Stimulated activated CD8-positive, alpha-beta memory T cell treated with anti-CD3 and anti-CD28 coated beads, Interleukin-4, amount 100 ng/mL, for 4 hours (primary cell): ENCODE measurements at regions not wholly inside any gene's neighbourhood (a gene's known extent, or its start where the extent isn't known, plus 50 kb on each side); places are given as distances from the start of the nearest gene placed in this dataset.

Source experiments
- DNase-seq, 2 donors: peaks; one replicate each; pipeline ENCODE4 v3.0.0-alpha.2; 2020; ENCODE audit warnings: low read depth in 2 of 2, low spot score in 1 of 2

DNA sequence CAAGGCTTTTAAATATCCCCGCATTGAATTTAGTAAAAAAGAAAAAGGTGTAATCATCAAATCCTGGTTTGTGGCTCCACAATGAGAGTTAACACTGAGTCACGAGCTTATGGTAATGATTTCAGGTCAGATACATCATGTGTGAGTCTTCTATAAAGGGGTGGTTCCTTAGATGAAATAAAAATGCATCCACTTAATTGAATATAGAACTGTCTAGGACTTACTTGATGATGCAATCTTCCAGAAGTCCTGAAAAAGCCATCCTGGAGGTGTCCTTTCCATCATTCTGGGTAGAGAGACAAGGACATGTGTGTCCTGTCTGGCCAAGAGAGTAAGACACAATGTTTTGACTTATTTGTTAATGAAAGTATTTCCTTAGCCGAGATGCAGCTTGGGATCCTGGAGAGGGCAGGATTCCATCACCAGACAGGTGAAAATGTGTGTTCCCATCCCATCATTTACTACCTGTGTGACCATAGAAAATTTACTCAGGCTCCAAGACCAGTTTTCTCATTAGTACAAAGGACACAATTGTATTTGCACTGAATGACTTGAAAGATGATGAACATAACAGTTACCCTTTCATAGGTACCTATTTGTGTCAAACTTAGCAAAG, 1539.8 kb upstream of the PIK3C3 start:
- no peak for DNase-seq

DNA sequence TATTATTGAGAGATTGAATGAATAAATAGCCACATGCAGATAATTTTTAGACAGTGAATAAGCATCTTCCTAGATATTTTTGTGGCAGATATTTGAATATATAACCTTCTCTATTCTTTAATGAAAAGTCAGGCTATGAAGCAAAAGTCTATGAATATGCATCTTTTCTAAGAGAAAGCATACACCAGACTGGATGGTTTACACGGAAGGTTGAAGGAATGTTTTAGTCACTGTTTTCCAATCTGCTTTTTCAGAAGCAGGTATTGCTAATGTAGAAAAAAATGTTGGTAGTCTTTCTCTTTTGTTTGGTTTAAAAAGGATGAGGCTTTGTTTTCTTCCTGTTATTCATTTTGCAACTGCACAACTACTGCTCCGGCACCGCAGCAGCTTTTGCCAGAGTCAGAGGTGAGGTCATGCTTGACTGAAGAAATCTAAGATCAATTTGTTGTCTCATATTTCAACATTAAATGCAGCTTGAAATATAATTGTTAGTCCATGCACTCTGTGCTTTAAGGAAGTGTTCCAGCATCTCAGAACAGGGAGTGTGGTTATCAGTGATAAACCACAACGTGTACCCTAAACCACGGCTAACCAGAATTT, 1540.8 kb upstream of the PIK3C3 start:
- DNase-seq = no peak

DNA sequence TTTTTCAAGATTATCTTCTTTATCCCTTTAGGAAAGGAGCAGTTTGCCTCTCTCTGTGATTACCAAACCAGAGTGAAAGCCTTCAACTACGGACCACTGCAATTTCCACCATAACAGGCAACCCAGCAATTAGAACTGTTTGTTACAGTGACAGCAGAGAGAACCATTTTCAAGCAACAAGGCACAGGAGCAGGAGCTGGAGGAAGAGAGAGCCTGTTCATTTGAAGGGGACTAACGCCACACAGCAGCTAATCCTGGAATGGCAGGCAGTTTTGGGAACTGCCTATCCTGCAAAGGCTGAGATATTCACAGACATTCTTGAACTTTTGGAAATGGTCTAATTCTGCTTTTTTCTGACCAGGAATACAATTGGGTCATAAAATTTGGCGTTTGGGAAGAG, 1541.9 kb upstream of the PIK3C3 start:
- DNase-seq = no peak

DNA sequence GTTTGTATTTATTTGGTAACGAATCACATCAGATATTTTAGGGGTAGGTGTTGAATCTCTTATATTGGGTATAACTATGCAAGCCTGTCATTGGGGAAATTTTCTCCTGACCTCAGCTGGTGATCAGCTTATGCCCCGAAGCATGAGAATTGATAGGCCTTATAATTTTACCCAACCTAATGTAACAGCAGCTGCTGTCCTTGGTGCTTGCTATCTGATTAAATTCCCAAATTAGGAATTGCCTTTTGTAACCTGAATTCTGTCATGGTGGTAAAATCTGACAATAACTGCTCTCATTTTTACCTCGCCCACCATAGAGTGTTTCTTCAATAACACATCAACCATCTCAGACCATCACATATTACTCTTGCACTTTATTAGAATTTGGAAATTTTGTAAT, 1542.6 kb upstream of the PIK3C3 start:
- DNase-seq = no peak

DNA sequence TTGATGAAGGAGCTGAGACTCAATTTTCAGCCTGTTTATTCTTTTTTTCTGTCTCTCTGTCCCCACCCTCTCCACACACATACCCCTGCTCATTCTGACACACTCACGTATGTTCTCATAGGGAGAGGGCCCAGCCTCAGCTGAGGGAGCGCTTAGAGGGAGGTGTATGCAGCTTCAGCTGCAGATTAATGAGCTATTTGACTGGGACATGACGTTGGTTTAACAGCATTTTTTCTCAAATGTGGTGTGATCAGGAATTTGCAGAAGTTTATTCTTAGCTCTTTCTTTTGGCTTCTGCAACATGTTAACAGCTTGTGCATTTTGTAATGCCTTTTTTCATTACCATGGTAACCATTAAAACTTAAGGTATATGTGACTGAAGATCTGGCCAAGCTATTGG, 1547.1 kb upstream of the PIK3C3 start:
- DNase-seq = no peak

DNA sequence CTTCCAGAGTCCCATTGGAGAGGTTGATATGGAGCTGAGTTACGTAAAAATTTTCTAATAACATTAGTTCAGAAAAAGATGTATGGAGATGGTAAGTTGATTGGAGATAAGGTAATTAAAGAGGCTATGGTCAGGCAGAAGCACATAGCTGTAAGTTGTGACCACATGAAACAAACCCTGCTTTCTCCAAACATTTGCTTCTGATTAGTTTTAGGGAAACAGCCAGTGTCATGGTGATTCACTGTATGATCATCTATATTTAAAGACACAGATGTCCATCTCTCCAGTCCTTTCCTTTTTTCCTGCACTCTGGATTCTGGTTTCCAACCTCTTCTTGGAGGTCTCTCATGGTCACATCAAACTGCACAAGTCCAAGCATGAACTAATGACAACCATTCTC, 1550.8 kb upstream of the PIK3C3 start:
- no peak for DNase-seq

DNA sequence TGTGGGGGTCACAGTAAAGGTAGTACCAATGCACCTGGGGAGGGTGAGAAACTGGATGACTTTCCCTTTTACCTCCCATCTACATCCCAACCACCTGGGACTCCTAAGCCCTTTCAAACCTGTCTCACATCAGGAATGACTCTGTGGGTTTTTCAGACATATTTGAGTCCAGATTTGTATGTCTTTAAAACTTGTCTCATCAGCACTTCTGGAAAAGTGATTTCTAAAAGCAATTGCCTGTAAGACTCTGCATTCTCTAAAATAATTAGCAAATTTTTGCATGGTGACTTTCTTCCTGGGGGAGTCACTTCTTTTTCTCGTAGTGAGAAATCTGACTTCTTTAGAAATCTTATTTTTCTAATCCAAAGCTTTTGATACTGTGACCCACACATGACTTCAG, 1553.0 kb upstream of the PIK3C3 start:
- DNase-seq = no peak

DNA sequence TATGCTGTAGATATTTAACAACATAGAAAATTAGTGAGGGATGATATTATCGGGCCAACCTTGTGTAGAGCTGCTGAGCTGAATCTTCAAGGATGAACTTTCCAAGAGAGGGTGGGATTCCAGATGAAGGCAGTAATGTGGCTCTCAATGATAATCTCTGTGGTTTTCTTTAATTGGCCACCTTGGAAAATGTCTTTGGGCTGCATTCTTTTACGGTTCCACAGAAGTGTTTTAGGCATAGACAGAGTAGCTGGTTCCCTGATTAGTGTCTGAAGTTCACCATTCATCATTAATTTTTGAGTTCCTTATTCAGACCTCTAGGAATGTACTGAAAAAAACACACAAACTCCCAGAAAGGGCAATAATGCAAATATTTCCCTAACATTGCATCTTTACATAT, 1566.9 kb upstream of the PIK3C3 start:
- DNase-seq = no peak

DNA sequence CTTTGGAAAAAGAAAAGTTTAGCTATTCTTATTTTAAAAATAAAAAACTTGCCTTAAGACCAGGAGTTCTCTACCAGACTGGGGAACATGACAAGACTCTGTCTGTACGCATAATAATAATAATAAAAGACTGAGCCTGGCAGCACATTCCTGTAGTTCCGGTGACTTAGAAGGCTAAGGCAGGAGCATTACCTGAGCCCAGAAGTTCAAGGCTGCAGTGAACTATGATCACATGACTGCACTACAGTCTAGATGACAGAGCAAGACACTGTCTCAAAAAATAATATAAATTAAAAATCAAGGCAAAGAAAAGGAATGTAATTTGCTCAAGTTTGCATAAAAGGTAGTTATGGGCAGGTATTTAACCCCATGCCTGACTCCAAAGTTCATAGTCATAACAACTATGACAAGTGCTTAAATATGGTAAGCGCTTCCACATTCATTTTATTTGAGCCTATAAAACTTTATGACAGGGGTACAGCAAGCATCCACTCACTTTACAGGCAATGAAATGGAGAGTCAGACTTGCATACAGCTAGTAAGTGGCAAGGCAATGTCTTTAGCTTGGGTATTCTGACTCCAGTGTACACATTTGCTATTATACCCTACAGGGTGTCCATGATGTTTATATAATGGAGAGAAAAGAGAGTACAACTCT, 1567.8 kb upstream of the PIK3C3 start:
- no peak for DNase-seq

DNA sequence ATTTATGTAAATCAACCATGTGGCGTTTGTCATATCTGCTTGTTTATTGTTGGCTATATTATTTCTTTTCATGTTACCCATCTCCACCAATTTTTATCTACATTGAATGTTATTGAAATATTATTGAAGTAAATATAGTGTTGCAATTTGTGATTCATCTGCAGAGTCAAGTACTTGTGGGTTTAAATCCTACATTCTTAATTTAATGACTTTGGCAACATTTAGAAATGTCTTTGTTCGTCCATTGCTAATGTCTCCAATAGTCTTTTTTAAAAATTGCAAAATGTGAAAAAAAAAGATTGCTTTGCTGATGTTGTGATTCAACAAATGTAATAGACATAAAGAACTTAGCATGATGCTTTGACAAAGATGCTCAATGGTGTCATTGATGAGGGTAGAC, 1572.8 kb upstream of the PIK3C3 start:
- no peak for DNase-seq

DNA sequence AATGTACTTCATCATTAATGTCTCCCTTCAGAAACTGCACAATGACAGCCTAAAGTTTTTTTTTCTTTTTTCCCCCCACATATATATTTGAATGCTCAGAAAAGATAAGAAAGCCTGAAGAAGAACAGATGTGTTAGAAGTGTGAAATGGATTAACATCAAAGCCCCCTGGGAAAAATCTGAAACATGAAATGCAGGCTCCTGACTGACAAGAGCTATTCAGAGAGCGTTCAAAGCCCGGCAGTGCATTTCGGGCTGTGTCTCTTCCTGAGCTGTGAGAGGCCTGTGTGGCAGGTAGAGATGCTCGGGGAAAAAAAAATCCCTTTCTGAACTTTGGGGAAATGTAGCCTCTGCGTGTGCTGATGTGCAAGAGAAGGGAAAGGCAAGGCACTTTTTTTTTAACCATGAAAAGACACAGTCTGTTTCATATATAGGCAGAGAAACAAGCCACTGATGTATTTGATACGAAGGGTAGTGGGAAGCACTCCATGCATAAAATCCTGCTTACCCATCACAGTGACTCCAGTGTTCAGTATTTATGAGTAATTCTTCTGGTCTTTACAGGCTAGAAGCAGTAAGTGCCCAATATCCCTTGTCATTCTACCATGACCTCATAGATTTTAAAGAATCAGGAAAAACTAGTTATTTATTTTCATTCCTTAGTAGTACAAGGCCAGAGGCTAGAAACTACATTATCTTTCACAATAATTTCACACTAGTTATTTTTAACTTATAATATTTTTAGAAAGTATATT, 1574.2 kb upstream of the PIK3C3 start:
- DNase-seq = no peak

DNA sequence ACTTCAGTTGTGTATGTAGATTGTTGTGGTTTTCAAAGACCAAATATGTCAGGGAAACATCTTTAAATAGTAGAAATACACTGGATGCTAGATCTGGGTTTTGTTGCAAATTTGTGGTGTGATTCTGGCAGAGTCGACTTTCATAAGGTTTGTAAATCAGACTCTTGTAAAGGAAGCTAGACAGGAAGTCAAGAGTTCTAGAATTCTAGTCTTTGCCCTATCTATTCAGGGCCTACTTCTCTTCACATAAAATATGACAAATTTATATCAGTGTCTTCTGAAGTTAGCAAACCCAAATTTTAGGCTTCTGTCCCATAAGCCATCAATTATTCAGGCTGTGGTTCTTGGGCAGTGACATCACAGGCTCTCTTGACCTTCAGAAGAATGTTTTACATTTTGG, 1579.2 kb upstream of the PIK3C3 start:
- no peak for DNase-seq

DNA sequence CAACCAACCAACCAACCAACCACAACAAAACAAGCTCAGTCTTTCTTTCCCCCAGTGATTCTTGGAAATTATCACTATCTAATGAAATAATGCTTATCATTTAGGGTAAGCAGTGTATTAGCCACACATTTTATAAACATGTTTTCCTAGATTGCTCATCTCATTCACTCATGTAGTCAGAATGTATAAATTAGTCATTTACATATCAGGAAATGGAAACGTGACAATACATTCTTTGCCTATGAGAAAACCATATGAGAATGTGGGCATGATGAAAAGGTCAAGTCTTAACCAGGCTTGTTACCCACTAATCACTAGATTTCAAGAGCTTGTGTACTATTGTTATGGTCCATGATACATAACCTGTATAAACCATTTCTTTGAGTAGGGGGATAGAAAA, 1583.4 kb upstream of the PIK3C3 start:
- DNase-seq = no peak

DNA sequence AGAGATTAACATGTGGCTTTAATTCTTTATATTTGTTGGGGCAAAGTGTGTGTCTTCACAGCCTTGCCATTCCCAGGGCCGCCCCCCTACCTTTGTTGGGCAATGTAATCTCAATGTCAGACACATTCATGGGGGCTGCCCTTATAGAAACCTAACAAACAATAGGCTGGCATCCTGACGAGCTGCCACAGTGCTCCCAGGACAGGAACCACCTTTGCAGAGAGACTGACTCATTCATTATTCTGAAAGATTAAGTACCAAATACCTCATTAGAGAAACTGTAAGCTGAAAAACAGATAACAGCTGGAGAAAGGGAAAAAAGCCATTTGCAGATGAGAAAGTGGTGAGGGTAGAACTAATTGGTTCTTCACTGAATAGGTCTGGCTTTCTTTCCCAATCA, 1587.5 kb upstream of the PIK3C3 start:
- DNase-seq = no peak

DNA sequence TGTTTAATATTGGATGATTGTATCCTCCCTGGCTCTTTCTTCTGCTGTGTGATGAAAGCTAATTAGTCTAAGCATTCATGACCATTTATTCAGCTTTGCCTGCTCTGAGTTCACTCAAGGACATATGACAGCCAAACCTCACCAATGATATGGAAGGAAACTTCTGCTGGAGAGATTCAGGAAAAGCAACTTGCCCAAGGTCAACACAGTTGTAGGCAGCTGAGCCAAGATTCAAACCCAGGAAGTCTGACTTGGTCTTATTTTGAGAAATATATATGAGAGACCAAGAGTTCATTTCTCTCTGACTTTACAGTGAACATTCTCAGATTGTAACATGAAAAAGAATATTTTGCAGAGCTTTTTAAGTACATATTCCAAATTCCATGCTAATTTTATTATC, 1588.5 kb upstream of the PIK3C3 start:
- DNase-seq = no peak

DNA sequence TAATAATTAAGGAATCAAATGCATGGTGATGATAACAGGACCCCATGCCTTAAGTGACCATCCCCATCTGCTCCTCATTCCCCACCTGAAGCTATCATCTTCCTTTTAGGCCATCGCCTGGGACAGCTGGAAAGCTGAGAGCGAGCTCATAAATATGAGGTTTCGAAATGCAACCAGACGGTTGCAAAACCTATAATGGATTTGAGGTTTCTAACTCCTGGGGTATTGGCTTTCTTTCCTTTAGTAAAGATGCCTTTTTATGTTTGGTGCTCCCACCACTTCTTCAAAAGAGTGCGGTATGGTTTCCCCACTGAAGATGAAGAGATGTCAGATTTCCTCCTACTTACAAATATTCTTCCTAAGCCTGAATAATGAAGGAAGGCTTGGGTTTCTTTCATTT, 1589.5 kb upstream of the PIK3C3 start:
- DNase-seq = no peak

DNA sequence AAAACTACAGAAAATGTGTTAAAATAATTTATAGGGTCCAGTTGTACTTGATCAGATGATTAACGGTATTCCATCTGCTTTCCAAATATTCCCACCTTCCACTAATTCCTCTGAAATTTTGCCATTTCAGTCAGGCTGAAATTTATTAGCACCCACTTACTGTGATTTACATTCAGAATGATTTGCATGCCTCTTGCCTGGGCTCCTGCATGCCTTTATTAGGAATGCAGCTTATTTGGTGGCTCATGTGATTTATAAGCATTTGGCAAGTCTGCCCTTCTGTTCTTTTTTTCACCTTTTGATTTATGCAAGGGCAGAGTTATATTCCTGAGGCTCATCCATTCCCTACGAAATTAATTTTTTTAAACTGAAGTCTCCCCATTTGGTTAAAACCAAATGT, 1594.5 kb upstream of the PIK3C3 start:
- DNase-seq = no peak

DNA sequence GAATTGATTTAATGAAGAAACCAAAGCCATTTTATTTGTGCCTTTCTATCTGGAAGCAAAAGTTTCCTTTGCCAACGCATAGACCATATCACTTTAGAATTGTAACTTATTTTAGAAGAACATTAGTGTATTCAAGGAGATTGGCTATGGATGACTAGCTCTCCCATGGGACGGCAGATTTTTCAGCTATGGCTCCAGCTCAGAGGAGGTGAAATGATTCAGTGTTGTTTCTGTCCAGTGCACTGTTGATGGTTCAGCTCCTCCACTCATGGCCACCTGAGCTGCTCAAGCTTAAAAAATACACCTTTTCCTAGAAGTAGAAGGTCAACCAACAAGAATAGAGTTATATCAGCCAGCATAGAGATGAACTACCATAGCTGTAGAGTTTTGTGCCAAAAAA, 1597.5 kb upstream of the PIK3C3 start:
- no peak for DNase-seq

DNA sequence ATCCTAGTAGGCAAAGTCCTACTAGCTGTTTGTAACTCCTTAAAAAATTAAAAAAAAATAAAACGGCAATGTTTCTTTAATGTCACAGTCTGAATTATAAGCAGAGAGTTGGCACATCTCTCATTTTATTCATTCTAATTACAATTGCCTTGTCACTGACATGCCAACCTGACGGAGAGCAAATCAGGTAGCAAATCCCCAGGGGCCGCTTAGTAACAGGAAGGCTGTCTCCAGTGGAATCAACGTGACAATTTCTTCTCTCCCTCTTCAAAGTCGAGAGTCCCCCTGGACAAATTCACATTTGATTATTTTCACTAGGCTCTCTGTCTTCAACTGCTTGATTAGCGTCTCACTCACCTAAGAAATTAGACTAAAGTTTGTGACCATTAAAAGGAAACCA, 1598.9 kb upstream of the PIK3C3 start:
- no peak for DNase-seq

DNA sequence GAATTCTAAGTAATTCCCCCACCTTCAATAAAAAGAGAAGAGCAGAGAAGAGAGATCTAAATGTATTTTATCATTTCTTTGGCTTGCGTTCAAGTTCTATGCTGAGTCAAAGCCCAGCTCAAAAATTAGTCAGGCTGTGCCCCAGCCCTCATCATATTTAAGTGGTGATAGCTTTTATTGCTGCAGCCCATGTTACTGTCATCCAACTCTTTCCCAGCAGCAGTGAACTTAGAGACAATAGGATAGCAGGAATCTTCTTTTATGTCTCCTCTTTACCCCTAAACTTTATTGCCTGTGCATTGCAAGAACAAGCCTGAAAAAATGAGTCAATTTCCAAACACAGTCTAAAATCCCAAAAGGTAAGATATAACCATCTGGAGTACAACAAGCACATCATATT, 1599.3 kb upstream of the PIK3C3 start:
- DNase-seq = no peak

DNA sequence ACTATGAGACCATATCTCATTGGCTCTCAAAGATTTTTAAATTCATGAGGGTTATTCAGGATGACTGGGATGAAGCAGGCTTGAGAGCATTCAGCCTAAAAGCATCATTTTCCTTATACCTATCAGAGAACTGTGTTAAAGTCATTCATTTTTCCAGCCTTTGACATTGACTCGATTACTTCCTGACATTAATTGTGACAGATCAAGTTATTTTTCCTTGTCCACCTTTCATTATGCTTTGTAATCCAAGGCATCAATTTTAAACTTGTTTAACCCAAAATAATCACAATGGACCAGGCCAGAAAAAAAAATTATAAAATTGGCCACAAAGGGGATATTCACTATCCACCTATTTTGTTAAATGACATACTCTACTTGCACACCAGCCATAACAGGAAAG, 1606.8 kb upstream of the PIK3C3 start:
- DNase-seq = no peak

DNA sequence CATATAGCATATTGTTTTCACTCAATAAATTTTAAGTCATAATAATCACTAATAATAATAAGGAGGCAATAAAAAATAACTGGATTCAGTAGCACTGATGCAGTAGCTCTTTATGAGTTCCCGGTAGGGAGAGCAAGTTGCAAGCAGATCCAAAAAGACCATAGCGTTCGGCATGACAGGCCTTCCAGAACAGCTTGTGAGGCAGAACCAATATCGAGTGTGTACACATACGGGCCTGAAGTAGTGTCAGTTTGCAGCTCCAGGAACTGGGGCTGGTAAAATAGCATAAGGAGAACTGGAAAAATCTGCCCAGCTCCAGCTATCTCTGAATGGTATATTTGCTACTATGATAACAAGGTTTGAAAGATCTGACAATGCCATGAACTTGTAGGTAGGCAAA, 1607.8 kb upstream of the PIK3C3 start:
- no peak for DNase-seq
